ENCODE measurements at regions not wholly inside any gene's neighbourhood (a gene's known extent, or its start where the extent isn't known, plus 50 kb on each side); places are given as distances from the start of the nearest gene placed in this dataset.

GRCh38 chr4:17323554-17324385, 188.1 kb downstream of the QDPR start (continued):
- TF ChIP-seq ZBTB11 (CRISPR knock-in tag; IDR thresholded peaks at IDR 0.05) = no peak
- TF ChIP-seq MYC (IDR thresholded peaks at IDR 0.05; ENCODE audit: insufficient read depth, insufficient read length, insufficient replicate concordance, low read length, severe bottlenecking) = no peak
- TF ChIP-seq MTA2 (IDR thresholded peaks at IDR 0.05; ENCODE audit: low read depth) = no peak
- TF ChIP-seq EED (IDR thresholded peaks at IDR 0.05; ENCODE audit: low read depth) = no peak
- TF ChIP-seq CUX1 (IDR thresholded peaks at IDR 0.05; ENCODE audit: insufficient replicate concordance, low read depth, low read length) = no peak
- TF ChIP-seq RB1 (IDR thresholded peaks at IDR 0.05; ENCODE audit: borderline replicate concordance) = no peak
- TF ChIP-seq ZZZ3 (IDR thresholded peaks at IDR 0.05; ENCODE audit: control insufficient read depth, insufficient read length, low read depth) = no peak
- no peak for TF ChIP-seq BHLHE40 (IDR thresholded peaks at IDR 0.05; ENCODE audit: borderline replicate concordance in 1 of 2, low read depth in 2 of 2, low read length in 1 of 2)
- no peak for TF ChIP-seq HCFC1 (IDR thresholded peaks at IDR 0.05; ENCODE audit: low read length)
- TF ChIP-seq SMC3 (IDR thresholded peaks at IDR 0.05; ENCODE audit: borderline replicate concordance, low read length) = no peak
